WTC11 (cell line): ENCODE measurements at regions not wholly inside any gene's neighbourhood (a gene's known extent, or its start where the extent isn't known, plus 50 kb on each side); places are given as distances from the start of the nearest gene placed in this dataset.

Experiments used
- ATAC-seq: fragments of 200-7000 bp; cut with Tn5 transposase; 2 replicates; pipeline ENCODE4 v1.10.0; 2021; ENCODE audit warnings: mild to moderate bottlenecking, moderate library complexity
- CTCF ChIA-PET: fragments of 300-600 bp; sonication (Branson Sonifier 250); formaldehyde crosslinking; loops from one replicate; lab custom pipeline; 2021; ENCODE audit warnings: antibody characterized with exemption; lab: Charles Lee
- POLR2A ChIA-PET: fragments of 350-600 bp; sonication (Branson Sonifier 250); formaldehyde crosslinking; loops from one replicate; lab custom pipeline; 2021; ENCODE audit warnings: antibody characterized with exemption; lab: Charles Lee
- DNase-seq: peaks from one replicate; pipeline ENCODE4 v3.0.0; 2021; ENCODE audit warnings: low spot score
- H3K27ac Mint-ChIP-seq: 2 replicates; pipeline ENCODE4 v1.8.0; 2021; ENCODE audit warnings: mixed read lengths
- H3K27me3 Mint-ChIP-seq: 2 replicates; pipeline ENCODE4 v1.8.0; 2021; ENCODE audit warnings: low read depth, mild to moderate bottlenecking, moderate library complexity, mixed read lengths
- H3K36me3 Mint-ChIP-seq: 2 replicates; pipeline ENCODE4 v1.8.0; 2021; ENCODE audit warnings: mixed read lengths
- H3K4me1 Mint-ChIP-seq: 2 replicates; pipeline ENCODE4 v1.8.0; 2022; ENCODE audit warnings: mixed read lengths
- H3K4me3 Mint-ChIP-seq: 2 replicates; pipeline ENCODE4 v1.8.0; 2021; ENCODE audit warnings: mild to moderate bottlenecking, moderate library complexity, mixed read lengths
- H3K9me3 Mint-ChIP-seq: 2 replicates; pipeline ENCODE4 v1.8.0; 2021; ENCODE audit warnings: mixed read lengths
- CREM ChIP-seq: sonication (generic); formaldehyde crosslinking; IDR thresholded peaks from 2 replicates; pipeline ENCODE4 v1.8.1; 2022; ENCODE audit warnings: mild to moderate bottlenecking, missing genetic modification reagents, moderate library complexity
- ESRRA ChIP-seq: sonication (generic); formaldehyde crosslinking; IDR thresholded peaks from 2 replicates; pipeline ENCODE4 v1.8.1; 2022; ENCODE audit warnings: mild to moderate bottlenecking, missing genetic modification reagents, borderline replicate concordance
- GABPB1 ChIP-seq: sonication (generic); formaldehyde crosslinking; IDR thresholded peaks from 2 replicates; pipeline ENCODE4 v1.8.1; 2023; ENCODE audit warnings: mild to moderate bottlenecking, missing genetic modification reagents
- NR2C2 ChIP-seq: sonication (generic); formaldehyde crosslinking; IDR thresholded peaks from 2 replicates; pipeline ENCODE4 v1.8.0; 2022; ENCODE audit warnings: mild to moderate bottlenecking, missing genetic modification reagents
- SMAD3 ChIP-seq: sonication (generic); formaldehyde crosslinking; IDR thresholded peaks from 2 replicates; pipeline ENCODE4 v1.8.0; 2022; ENCODE audit warnings: missing genetic modification reagents, mild to moderate bottlenecking, borderline replicate concordance
- ZNF423 ChIP-seq: fragments of 250-450 bp; sonication (Bioruptor Pico); IDR thresholded peaks from 2 replicates; pipeline ENCODE4 v2.1.2; 2022; ENCODE audit warnings: mild to moderate bottlenecking, moderate library complexity
- ZNF671 ChIP-seq: fragments of 250-450 bp; sonication (Bioruptor Pico); IDR thresholded peaks from 2 replicates; pipeline ENCODE4 v1.8.0; 2021; ENCODE audit warnings: mild to moderate bottlenecking
- TF ChIP-seq, protein P1 (sequence below): sonication (generic); formaldehyde crosslinking; IDR thresholded peaks from 2 replicates; pipeline ENCODE4 v1.8.1; 2022; ENCODE audit warnings: mild to moderate bottlenecking, moderate library complexity, missing genetic modification reagents
- TF ChIP-seq, protein P2 (sequence below): sonication (generic); formaldehyde crosslinking; IDR thresholded peaks from 2 replicates; pipeline ENCODE4 v1.8.1; 2022; ENCODE audit warnings: missing genetic modification reagents, borderline replicate concordance
- TF ChIP-seq, protein P3 (sequence below): sonication (generic); formaldehyde crosslinking; IDR thresholded peaks from 2 replicates; pipeline ENCODE4 v1.8.0; 2022; ENCODE audit warnings: mild to moderate bottlenecking, missing genetic modification reagents
- TF ChIP-seq, protein P4 (sequence below): sonication (generic); formaldehyde crosslinking; IDR thresholded peaks from 2 replicates; pipeline ENCODE4 v1.8.1; 2023; ENCODE audit warnings: mild to moderate bottlenecking, missing genetic modification reagents
- TF ChIP-seq, protein P5 (sequence below): sonication (generic); formaldehyde crosslinking; conservative IDR thresholded peaks from 2 replicates; pipeline ENCODE4 v1.8.1; 2022; ENCODE audit warnings: mild to moderate bottlenecking, missing genetic modification reagents
- TF ChIP-seq, protein P6 (sequence below): sonication (generic); formaldehyde crosslinking; IDR thresholded peaks from 2 replicates; pipeline ENCODE4 v1.8.1; 2022; ENCODE audit warnings: low read depth, mild to moderate bottlenecking, moderate library complexity, missing genetic modification reagents, borderline replicate concordance
- TF ChIP-seq, protein P7 (sequence below): fragments of 250-450 bp; sonication (Bioruptor Pico); IDR thresholded peaks from 2 replicates; pipeline ENCODE4 v1.9.0; 2021; ENCODE audit warnings: mild to moderate bottlenecking
- TF ChIP-seq, protein P8 (sequence below): sonication (generic); formaldehyde crosslinking; IDR thresholded peaks from 2 replicates; pipeline ENCODE4 v1.8.1; 2023; ENCODE audit warnings: mild to moderate bottlenecking, moderate library complexity, missing genetic modification reagents
- TF ChIP-seq, protein P9 (sequence below): sonication (generic); formaldehyde crosslinking; IDR thresholded peaks from 2 replicates; pipeline ENCODE4 v1.8.0; 2022; ENCODE audit warnings: mild to moderate bottlenecking, missing genetic modification reagents
- TF ChIP-seq, protein P10 (sequence below): sonication (generic); formaldehyde crosslinking; IDR thresholded peaks from 2 replicates; pipeline ENCODE4 v1.8.1; 2023; ENCODE audit warnings: mild to moderate bottlenecking, missing genetic modification reagents, moderate library complexity
- TF ChIP-seq, protein P11 (sequence below): fragments of 200-600 bp; IDR thresholded peaks from 2 replicates; pipeline ENCODE4 v1.8.0; 2022; ENCODE audit warnings: antibody characterized with exemption

DNA sequence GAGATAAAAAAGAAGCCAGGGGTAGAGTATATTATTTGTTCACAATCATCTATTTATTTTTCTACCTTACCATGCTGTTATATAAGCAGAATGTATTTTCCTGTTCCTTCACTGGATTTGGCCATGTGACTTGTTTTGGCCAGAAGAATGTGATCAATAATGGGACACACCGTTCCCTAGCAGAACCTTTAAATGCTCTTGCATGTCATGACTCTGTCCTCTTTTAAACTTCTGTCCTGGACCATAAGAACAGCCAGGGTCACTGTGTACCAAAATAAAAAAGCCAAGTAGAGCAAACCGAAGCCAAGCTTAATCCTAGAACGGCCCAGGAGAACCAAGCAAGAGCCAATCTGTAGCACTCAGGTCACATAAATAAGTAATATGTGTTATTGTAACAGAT is 1682.4 kb downstream of the LRRC4C start:
- Mint-ChIP-seq H3K27me3 (no peaks in the 10 kb centered on the region; the same call in 1 of the 2 replicates), H3K4me1 (no peaks in the 10 kb centered on the region), H3K27ac (no peak overlapping the region), H3K36me3 (peaks cover 43% of the 10 kb centered on the region), H3K9me3 (peaks cover 72% of the 10 kb centered on the region), H3K4me3 (no peak overlapping the region)
- DNase-seq (no peak), ATAC-seq (no peak)
- ChIA-PET POLR2A (no interaction called here), CTCF (no interaction called here)
- TF ChIP-seq, protein P1, sequence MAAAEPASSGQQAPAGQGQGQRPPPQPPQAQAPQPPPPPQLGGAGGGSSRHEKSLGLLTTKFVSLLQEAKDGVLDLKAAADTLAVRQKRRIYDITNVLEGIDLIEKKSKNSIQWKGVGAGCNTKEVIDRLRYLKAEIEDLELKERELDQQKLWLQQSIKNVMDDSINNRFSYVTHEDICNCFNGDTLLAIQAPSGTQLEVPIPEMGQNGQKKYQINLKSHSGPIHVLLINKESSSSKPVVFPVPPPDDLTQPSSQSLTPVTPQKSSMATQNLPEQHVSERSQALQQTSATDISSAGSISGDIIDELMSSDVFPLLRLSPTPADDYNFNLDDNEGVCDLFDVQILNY (CRISPR knock-in tag) = no peak
- TF ChIP-seq SMAD3 (CRISPR knock-in tag) = no peak
- TF ChIP-seq, protein P2, sequence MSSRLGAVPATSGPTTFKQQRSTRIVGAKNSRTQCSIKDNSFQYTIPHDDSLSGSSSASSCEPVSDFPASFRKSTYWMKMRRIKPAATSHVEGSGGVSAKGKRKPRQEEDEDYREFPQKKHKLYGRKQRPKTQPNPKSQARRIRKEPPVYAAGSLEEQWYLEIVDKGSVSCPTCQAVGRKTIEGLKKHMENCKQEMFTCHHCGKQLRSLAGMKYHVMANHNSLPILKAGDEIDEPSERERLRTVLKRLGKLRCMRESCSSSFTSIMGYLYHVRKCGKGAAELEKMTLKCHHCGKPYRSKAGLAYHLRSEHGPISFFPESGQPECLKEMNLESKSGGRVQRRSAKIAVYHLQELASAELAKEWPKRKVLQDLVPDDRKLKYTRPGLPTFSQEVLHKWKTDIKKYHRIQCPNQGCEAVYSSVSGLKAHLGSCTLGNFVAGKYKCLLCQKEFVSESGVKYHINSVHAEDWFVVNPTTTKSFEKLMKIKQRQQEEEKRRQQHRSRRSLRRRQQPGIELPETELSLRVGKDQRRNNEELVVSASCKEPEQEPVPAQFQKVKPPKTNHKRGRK (CRISPR knock-in tag) = no peak
- TF ChIP-seq, protein P3, sequence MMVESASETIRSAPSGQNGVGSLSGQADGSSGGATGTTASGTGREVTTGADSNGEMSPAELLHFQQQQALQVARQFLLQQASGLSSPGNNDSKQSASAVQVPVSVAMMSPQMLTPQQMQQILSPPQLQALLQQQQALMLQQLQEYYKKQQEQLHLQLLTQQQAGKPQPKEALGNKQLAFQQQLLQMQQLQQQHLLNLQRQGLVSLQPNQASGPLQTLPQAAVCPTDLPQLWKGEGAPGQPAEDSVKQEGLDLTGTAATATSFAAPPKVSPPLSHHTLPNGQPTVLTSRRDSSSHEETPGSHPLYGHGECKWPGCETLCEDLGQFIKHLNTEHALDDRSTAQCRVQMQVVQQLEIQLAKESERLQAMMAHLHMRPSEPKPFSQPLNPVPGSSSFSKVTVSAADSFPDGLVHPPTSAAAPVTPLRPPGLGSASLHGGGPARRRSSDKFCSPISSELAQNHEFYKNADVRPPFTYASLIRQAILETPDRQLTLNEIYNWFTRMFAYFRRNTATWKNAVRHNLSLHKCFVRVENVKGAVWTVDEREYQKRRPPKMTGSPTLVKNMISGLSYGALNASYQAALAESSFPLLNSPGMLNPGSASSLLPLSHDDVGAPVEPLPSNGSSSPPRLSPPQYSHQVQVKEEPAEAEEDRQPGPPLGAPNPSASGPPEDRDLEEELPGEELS (CRISPR knock-in tag) = no peak
- no peak for TF ChIP-seq ESRRA
- TF ChIP-seq, protein P4, sequence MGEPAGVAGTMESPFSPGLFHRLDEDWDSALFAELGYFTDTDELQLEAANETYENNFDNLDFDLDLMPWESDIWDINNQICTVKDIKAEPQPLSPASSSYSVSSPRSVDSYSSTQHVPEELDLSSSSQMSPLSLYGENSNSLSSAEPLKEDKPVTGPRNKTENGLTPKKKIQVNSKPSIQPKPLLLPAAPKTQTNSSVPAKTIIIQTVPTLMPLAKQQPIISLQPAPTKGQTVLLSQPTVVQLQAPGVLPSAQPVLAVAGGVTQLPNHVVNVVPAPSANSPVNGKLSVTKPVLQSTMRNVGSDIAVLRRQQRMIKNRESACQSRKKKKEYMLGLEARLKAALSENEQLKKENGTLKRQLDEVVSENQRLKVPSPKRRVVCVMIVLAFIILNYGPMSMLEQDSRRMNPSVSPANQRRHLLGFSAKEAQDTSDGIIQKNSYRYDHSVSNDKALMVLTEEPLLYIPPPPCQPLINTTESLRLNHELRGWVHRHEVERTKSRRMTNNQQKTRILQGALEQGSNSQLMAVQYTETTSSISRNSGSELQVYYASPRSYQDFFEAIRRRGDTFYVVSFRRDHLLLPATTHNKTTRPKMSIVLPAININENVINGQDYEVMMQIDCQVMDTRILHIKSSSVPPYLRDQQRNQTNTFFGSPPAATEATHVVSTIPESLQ = no peak

DNA sequence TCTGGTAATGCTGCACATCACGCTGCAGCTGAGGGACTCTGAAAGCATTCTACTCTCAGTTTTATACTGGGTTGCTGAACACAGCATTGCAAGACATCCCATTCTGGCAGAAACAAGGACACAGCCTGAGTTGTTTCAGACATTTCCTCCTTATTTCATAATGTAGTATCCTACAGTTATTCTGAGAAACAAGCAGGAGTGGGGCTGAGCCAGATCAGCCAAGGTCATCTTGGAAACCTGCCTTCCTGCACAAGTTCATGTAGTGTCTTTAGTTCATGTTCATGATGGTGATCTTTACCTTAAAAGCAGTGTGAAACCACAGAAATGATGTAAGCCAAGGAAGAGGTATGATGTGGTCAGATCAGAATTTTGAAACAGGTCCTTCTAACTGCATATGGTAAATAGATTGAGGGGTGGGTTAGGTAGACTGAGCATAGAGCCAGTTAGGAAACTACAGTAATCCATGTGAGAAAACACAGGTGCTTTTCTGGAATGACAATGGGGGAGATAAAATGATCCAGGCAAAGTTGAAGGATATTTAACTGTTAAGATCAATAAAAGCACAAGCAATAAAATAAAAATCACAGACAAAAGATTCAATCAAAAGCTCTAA is 1686.8 kb downstream of the LRRC4C start:
- no peaks in the 10 kb centered on the region for H3K4me1 Mint-ChIP-seq
- no peak for DNase-seq
- H3K9me3 Mint-ChIP-seq = peaks cover 70% of the 10 kb centered on the region
- TF ChIP-seq GABPB1 (CRISPR knock-in tag) (no peak), ZNF671 (CRISPR knock-in tag) (no peak), ZNF423 (CRISPR knock-in tag) (no peak), NR2C2 (CRISPR knock-in tag) (no peak), CREM (no peak)
- TF ChIP-seq, protein P5, sequence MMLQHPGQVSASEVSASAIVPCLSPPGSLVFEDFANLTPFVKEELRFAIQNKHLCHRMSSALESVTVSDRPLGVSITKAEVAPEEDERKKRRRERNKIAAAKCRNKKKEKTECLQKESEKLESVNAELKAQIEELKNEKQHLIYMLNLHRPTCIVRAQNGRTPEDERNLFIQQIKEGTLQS (CRISPR knock-in tag) = no peak
- TF ChIP-seq, protein P6, sequence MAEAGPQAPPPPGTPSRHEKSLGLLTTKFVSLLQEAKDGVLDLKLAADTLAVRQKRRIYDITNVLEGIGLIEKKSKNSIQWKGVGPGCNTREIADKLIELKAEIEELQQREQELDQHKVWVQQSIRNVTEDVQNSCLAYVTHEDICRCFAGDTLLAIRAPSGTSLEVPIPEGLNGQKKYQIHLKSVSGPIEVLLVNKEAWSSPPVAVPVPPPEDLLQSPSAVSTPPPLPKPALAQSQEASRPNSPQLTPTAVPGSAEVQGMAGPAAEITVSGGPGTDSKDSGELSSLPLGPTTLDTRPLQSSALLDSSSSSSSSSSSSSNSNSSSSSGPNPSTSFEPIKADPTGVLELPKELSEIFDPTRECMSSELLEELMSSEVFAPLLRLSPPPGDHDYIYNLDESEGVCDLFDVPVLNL (CRISPR knock-in tag) = no peak
- TF ChIP-seq, protein P7, sequence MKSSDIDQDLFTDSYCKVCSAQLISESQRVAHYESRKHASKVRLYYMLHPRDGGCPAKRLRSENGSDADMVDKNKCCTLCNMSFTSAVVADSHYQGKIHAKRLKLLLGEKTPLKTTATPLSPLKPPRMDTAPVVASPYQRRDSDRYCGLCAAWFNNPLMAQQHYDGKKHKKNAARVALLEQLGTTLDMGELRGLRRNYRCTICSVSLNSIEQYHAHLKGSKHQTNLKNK (CRISPR knock-in tag) = no peak
- TF ChIP-seq, protein P8, sequence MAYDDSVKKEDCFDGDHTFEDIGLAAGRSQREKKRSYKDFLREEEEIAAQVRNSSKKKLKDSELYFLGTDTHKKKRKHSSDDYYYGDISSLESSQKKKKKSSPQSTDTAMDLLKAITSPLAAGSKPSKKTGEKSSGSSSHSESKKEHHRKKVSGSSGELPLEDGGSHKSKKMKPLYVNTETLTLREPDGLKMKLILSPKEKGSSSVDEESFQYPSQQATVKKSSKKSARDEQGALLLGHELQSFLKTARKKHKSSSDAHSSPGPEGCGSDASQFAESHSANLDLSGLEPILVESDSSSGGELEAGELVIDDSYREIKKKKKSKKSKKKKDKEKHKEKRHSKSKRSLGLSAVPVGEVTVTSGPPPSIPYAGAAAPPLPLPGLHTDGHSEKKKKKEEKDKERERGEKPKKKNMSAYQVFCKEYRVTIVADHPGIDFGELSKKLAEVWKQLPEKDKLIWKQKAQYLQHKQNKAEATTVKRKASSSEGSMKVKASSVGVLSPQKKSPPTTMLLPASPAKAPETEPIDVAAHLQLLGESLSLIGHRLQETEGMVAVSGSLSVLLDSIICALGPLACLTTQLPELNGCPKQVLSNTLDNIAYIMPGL (CRISPR knock-in tag) = no peak
- TF ChIP-seq, protein P9, sequence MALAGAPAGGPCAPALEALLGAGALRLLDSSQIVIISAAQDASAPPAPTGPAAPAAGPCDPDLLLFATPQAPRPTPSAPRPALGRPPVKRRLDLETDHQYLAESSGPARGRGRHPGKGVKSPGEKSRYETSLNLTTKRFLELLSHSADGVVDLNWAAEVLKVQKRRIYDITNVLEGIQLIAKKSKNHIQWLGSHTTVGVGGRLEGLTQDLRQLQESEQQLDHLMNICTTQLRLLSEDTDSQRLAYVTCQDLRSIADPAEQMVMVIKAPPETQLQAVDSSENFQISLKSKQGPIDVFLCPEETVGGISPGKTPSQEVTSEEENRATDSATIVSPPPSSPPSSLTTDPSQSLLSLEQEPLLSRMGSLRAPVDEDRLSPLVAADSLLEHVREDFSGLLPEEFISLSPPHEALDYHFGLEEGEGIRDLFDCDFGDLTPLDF (CRISPR knock-in tag) = no peak
- TF ChIP-seq, protein P1 (CRISPR knock-in tag) = no peak
- TF ChIP-seq, protein P10, sequence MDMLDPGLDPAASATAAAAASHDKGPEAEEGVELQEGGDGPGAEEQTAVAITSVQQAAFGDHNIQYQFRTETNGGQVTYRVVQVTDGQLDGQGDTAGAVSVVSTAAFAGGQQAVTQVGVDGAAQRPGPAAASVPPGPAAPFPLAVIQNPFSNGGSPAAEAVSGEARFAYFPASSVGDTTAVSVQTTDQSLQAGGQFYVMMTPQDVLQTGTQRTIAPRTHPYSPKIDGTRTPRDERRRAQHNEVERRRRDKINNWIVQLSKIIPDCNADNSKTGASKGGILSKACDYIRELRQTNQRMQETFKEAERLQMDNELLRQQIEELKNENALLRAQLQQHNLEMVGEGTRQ (CRISPR knock-in tag) = no peak
- TF ChIP-seq, protein P11, sequence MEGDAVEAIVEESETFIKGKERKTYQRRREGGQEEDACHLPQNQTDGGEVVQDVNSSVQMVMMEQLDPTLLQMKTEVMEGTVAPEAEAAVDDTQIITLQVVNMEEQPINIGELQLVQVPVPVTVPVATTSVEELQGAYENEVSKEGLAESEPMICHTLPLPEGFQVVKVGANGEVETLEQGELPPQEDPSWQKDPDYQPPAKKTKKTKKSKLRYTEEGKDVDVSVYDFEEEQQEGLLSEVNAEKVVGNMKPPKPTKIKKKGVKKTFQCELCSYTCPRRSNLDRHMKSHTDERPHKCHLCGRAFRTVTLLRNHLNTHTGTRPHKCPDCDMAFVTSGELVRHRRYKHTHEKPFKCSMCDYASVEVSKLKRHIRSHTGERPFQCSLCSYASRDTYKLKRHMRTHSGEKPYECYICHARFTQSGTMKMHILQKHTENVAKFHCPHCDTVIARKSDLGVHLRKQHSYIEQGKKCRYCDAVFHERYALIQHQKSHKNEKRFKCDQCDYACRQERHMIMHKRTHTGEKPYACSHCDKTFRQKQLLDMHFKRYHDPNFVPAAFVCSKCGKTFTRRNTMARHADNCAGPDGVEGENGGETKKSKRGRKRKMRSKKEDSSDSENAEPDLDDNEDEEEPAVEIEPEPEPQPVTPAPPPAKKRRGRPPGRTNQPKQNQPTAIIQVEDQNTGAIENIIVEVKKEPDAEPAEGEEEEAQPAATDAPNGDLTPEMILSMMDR = no peak
- H3K27me3 Mint-ChIP-seq = no peaks in the 10 kb centered on the region; the same call in none of the 2 replicates
- no peak for ATAC-seq
- H3K4me3 Mint-ChIP-seq = no peak overlapping the region
- ChIA-PET CTCF (no interaction called here), POLR2A (no interaction called here)
- H3K36me3 Mint-ChIP-seq = peaks cover 41% of the 10 kb centered on the region
- H3K27ac Mint-ChIP-seq = no peak overlapping the region
